ENCODE measurements at regions not wholly inside any gene's neighbourhood (a gene's known extent, or its start where the extent isn't known, plus 50 kb on each side); places are given as distances from the start of the nearest gene placed in this dataset.

- POLR2A ChIA-PET = no interaction called here
- intact Hi-C loops (cut with micrococcal nuclease) (no loop called here), in situ Hi-C loops (cut with MboI) (no loop called here)
- Histone ChIP-seq H3K36me3 (ENCODE audit: control insufficient read depth, insufficient read depth, low read length) (no peaks in the 10 kb centered on the region), H3K9me1 (ENCODE audit: control insufficient read depth, insufficient read depth, low read length) (no peaks in the 10 kb centered on the region), H2AFZ (ENCODE audit: low read depth, low read length) (no peak overlapping the region), H3K27ac (ENCODE audit: extremely low read depth, low read depth, low read length) (no peak overlapping the region), H3K27me3 (ENCODE audit: control insufficient read depth in 2 of 2, insufficient read depth in 2 of 2, low read length in 2 of 2) (no peaks in the 10 kb centered on the region; a peak in 1 of 5 replicates), H3K4me2 (ENCODE audit: insufficient read depth, low read length) (no peak overlapping the region), H3K9me3 (replicated peaks; ENCODE audit: control insufficient read depth, insufficient read depth, low read depth, low read length) (no peaks in the 10 kb centered on the region), H3K79me2 (ENCODE audit: control insufficient read depth, insufficient read depth, low read length) (no peaks in the 10 kb centered on the region), H3K4me3 (no peak overlapping the region), H4K20me1 (replicated peaks; ENCODE audit: control insufficient read depth, insufficient read depth, low read length) (no peaks in the 10 kb centered on the region), H3K9ac (ENCODE audit: insufficient read depth in 1 of 2, low read depth in 2 of 2, low read length in 2 of 2) (no peak overlapping the region), H3K4me1 (replicated peaks in 1 of 2; ENCODE audit: control insufficient read depth in 2 of 2, insufficient read depth in 2 of 2, low read length in 2 of 2) (no peaks in the 10 kb centered on the region)
- CTCF ChIA-PET (ENCODE audit: low intra/inter-chr PET ratio) = no interaction called here
- no peak for FAIRE-seq
- WGBS (ENCODE audit: insufficient coverage, low coverage, missing lambda C conversion rate) = 0% methylated on average over 7 of the region's 7 CpGs
- no peak for DNase-seq (ENCODE audit: extremely low read depth in 1 of 4, low spot score in 3 of 4)
- no peak for ATAC-seq
- BruUV-seq (replicated peaks) = no TSS peak
- TF ChIP-seq SIN3A (IDR thresholded peaks at IDR 0.05; ENCODE audit: borderline replicate concordance in 2 of 2, control insufficient read depth in 1 of 2, low read depth in 2 of 2, low read length in 2 of 2) (no peak), PCBP2 (IDR thresholded peaks at IDR 0.05; ENCODE audit: low read depth, low read length, poor library complexity, severe bottlenecking) (no peak), ARID3A (IDR thresholded peaks at IDR 0.05; ENCODE audit: borderline replicate concordance, low read depth, low read length) (no peak), TSC22D4 (tag; IDR thresholded peaks at IDR 0.05) (no peak), CTCF (IDR thresholded peaks at IDR 0.05 in 2 of 3, conservative IDR thresholded peaks at IDR 0.05 in 1 of 3; ENCODE audit: insufficient read depth in 2 of 3, low read depth in 1 of 3, low read length in 3 of 3) (no peak), NR4A1 (CRISPR knock-in tag; IDR thresholded peaks at IDR 0.05) (no peak), NR4A1 (tag; IDR thresholded peaks at IDR 0.05) (no peak), ZNF280B (CRISPR knock-in tag; IDR thresholded peaks at IDR 0.05) (no peak), ZNF561 (CRISPR knock-in tag; conservative IDR thresholded peaks at IDR 0.05) (no peak)
- TF ChIP-seq, protein P1, sequence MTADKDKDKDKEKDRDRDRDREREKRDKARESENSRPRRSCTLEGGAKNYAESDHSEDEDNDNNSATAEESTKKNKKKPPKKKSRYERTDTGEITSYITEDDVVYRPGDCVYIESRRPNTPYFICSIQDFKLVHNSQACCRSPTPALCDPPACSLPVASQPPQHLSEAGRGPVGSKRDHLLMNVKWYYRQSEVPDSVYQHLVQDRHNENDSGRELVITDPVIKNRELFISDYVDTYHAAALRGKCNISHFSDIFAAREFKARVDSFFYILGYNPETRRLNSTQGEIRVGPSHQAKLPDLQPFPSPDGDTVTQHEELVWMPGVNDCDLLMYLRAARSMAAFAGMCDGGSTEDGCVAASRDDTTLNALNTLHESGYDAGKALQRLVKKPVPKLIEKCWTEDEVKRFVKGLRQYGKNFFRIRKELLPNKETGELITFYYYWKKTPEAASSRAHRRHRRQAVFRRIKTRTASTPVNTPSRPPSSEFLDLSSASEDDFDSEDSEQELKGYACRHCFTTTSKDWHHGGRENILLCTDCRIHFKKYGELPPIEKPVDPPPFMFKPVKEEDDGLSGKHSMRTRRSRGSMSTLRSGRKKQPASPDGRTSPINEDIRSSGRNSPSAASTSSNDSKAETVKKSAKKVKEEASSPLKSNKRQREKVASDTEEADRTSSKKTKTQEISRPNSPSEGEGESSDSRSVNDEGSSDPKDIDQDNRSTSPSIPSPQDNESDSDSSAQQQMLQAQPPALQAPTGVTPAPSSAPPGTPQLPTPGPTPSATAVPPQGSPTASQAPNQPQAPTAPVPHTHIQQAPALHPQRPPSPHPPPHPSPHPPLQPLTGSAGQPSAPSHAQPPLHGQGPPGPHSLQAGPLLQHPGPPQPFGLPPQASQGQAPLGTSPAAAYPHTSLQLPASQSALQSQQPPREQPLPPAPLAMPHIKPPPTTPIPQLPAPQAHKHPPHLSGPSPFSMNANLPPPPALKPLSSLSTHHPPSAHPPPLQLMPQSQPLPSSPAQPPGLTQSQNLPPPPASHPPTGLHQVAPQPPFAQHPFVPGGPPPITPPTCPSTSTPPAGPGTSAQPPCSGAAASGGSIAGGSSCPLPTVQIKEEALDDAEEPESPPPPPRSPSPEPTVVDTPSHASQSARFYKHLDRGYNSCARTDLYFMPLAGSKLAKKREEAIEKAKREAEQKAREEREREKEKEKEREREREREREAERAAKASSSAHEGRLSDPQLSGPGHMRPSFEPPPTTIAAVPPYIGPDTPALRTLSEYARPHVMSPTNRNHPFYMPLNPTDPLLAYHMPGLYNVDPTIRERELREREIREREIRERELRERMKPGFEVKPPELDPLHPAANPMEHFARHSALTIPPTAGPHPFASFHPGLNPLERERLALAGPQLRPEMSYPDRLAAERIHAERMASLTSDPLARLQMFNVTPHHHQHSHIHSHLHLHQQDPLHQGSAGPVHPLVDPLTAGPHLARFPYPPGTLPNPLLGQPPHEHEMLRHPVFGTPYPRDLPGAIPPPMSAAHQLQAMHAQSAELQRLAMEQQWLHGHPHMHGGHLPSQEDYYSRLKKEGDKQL (CRISPR knock-in tag; IDR thresholded peaks at IDR 0.05; ENCODE audit: borderline replicate concordance) = no peak
Observed at GRCh38 chr7:132028144-132028920, 471.9 kb upstream of the PODXL start.
